GM21390 (cell line): ENCODE measurements at regions not wholly inside any gene's neighbourhood (a gene's known extent, or its start where the extent isn't known, plus 50 kb on each side); places are given as distances from the start of the nearest gene placed in this dataset.
"Not testable (repeated sequence)": the region's sequence is repeated elsewhere in the genome, so short reads cannot be mapped to it uniquely, and the experiment has no call there.

Experiments
- ATAC-seq: cut with Tn5 transposase; IDR thresholded peaks from one replicate; pipeline ENCODE4 v1.9.1; 2021; ENCODE audit not compliant: unreplicated experiment

DNA sequence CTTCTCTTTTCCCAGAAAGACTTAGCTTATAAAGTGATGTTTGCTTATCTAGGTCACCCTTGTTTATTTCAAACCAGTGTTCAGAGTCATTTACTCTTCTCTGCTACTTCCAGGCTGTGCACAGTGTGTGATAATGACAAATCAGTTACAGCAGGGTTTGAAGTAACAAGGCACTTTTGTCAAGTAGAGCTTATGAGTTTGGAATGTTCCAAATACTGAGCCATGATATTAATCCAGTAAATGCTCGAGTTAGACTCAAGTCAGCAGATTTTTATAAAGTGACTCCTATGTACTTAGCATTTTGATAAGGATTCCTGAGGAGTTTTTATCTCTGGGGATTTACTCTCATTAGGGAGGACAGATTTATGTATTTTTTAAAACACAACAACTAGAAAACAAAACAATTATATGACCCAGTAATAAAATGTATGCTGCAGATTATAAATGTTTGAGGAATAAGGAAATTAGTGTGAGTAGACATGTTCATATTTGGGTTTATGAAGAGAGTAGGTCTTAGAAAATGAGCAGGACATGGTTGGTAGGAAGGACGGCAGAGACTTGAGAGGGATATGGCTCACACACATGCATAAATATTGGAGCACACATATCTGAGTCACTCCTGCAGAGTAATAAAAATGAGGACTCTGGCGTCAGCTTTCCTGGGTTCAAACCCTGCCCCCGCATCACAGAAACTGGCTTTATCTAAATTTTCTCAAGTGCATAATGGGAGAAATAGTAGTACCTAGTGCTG lies 271.2 kb downstream of the FBXO8 start:
- ATAC-seq = no peak

- no peak for ATAC-seq
These were observed 272.9 kb downstream of the FBXO8 start for GRCh38 chr4:174010547-174010946.

DNA sequence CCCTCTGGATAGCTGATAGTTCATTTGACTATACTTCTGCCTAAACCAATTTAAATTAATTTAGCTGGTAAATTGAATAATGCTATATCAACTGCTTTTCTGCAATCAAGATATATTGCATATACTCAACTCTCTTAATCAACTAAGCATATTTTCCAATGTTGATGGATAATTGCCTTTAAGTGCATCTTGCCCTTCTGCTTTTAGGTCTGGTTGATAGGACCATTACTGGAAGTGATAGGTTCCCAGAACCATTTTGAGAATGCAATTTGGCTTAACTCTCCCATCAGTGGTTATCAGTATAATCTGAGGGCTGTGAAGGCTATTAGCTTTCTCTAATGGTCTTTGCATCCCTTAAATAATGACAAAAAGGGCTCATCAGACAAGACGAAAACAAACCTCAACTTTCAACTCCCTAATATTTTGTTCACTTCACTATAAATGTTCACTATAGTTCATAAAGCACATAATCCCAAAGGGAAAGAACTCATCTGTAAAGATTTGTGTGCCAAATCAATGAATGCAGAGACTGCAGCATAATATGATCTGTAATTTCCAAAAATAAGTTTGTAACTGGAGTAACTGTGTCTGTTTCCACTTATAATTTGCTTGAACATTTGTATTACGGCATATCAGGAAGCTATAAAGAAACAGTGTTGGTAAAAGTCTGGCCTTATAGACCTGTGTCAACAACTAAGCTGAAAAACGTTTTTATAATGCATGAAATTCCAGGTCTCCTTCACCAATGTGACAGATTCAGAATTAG lies 273.6 kb downstream of the FBXO8 start:
- ATAC-seq = no peak

DNA sequence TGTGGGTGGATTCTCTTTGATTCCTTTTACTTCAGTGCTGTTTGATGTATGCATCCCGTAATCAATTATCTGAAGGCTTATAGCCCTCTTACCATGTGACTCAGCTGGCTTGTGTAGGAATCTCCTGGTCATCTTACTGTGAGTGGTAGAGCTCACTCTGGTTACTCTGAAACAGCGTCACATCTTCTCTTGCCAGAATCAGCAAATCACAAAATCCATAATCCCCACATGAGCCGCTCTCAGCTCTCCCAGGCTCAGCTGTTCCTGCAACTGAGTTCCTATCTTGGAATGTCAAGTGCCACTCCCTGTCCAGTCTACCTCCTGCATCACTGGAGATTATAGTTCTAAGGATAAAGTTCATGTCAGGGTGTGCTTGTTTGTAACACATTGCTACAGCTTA lies 278.0 kb downstream of the FBXO8 start:
- no peak for ATAC-seq

DNA sequence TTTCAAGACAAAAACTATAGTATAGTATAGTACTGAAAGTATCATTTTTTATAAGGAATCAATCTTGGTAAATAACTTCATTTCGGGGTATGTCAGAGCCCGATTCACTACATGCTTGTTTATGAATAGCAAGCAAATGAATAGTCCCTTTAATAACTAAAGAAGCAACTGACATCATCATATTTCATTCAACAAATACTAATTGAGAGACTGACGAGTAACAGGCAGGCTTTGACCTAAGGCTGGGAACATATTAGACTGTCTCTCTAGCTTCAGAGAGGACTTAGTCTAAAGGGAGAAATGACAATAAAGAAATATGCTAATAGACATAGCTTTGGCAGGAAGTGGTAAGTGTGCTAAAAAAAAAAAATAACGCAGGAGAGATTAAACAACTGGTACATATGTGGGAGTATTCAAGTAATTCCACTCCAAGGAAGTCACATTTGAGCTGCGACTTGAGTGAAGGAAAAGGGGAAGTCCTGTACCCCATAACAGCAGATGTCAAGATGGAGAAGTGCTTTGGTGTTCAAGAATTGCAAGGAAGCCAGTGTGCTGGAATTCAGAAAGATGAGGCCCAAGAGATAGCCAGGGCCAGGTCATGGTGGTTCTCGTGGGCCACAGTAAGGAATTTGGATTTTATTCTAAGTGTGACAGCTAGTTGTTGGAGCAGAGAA lies 284.9 kb downstream of the FBXO8 start:
- ATAC-seq = no peak

DNA sequence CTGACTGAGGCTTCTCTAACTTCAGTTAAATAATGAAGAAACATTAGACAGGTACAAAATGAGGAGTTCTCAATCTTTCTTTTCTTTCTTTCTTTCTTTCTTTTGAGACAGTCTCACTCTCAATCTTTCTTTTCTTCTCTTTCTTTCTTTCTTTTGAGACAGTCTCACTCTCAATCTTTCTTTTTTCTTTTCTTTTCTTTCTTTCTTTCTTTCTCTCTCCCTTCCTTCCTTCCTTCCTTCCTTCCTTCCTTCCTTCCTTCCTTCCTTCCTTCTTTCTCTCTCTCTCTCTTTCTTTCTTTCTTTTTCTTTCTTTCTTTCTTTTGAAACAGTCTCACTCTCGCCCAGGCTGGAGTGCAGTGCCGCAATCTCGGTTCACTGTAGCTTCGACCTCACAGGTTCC lies 287.7 kb downstream of the FBXO8 start:
- not testable (repeated sequence) for ATAC-seq

DNA sequence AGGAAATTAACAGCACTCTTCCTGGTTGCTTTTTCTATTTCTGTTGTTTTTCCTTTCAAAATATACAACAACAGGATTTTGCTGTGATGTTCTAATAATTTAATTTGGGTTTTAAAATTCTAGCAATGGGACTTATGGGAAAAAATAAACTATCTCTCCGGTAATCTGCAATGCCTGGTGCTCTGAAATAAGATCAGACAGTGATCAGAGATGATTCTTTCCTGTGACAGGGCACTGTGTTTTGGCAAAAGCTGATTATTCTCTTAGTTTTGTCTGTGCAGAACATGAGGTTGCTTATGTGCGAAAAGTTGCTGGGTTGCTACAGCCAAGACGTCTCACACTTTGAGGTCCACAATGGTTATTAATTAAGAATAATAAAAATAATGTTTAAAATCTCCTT lies 291.7 kb downstream of the FBXO8 start:
- no peak for ATAC-seq

- ATAC-seq = no peak
These were observed 292.2 kb downstream of the FBXO8 start for GRCh38 chr4:173991316-173991715.

DNA sequence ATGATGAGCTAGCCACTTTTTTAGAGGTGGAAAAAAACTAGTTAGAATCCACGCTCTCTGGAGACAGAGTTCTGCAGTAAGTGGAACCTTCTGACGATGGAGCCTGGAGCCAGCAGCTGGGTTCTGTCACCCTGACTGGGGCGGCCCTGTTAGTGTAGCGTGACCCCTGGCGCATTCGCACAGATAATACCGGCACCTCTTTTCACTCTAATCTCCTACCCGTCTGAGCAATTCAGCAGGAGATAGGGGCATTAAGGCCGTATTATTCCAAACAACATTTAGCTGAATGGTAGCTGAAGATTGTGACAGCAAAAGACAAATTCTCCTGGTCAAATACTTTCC lies 292.6 kb downstream of the FBXO8 start:
- no peak for ATAC-seq

DNA sequence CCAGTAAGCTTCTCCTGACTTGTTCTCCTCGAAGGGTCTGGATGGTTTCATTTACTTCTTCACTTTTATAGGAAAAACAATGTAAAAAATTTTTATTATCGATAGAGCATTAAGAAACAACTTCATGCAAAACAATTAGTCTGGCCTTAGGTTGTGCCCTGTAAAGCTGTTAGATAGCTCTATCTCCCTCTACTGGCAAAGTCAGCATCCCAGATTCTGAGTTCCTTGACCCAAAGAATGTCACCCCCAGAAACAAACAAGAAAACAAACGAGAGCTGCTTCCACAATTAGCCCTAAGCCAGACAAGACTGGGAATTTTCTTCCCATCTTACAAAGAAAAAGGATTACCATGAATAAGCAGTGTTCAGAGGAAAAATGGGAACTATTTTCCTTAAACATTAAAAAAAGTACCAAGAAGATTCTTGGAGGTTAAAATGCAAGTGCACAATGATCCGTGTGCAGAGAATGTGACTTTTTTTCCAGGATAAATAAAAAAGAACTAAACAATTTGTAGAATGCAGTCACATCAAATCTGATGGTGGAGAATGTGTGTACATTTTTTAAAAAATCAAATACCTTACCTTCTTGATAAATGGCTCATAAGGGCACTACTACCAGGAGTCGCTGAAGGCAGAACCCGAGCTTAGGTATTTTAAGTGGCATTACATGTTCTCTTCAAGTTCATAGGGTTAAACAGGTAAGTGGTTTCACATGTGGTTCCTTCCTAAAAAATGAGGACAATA lies 293.2 kb downstream of the FBXO8 start:
- no peak for ATAC-seq

- ATAC-seq = not testable (repeated sequence)
These were observed 319.9 kb downstream of the FBXO8 start for GRCh38 chr4:173963523-173963922.

- no peak for ATAC-seq
These were observed 323.1 kb downstream of the FBXO8 start for GRCh38 chr4:173960398-173960797.

GRCh38 chr4:173958445-173958844 lies 325.0 kb downstream of the FBXO8 start:
- no peak for ATAC-seq

- no peak for ATAC-seq
These were observed 339.9 kb downstream of the FBXO8 start for GRCh38 chr4:173943547-173943946.

GRCh38 chr4:173940146-173940545 lies 343.3 kb downstream of the FBXO8 start:
- no peak for ATAC-seq

GRCh38 chr4:173937631-173938270 lies 345.7 kb downstream of the FBXO8 start:
- no peak for ATAC-seq

DNA sequence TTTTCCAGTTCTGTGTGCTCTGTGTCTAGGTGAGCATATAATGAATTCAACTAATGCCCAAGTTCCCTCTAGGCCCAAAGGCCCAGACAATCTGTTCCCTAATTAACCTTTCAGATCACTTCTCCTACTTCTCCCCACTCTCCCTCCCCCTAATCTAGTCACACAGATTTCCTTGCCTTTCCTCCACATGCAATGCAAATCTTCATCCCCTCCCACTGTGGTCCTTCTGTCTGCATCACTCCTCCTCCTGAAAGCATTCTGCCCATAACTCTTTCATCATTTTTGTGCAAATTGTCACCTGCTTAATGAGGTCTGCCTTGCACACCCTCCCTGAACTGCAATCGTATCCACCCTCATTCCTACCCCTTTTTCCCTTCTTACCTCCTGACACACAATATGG lies 346.6 kb downstream of the FBXO8 start:
- no peak for ATAC-seq

GRCh38 chr4:173935622-173936405 lies 347.7 kb downstream of the FBXO8 start:
- no peak for ATAC-seq

DNA sequence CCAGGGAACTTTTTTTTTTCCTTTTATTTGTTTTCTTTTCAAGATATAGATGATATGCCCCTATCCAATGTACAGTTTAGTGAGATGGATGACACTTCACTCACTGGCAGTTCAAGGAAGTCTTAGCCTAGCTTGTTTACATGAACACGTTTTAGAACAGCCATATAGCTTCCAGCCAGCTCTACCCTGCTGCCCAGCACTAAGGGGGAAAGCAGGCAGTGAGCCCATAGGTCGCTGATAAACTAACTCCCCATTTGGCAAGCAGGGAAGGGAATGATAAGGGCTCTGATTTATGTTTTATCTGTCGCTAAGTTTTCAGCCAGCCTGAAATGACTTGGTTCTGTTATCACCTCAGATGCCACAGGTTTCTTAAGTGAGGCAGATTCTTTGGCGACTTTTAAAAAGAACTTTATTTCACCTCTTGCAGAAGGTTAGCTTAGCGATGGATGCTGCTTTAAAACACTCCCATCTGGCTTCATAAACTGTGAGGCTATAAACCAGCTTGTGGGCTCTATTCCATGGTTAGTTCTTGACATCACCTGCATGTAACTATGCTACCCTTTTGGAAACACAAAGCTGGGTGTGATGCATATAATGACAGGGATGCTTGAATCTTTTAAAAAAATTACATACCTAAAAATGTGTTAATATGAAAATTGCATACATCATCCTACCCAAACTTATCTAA lies 348.4 kb downstream of the FBXO8 start:
- no peak for ATAC-seq

- ATAC-seq = no peak
These were observed 349.3 kb downstream of the FBXO8 start for GRCh38 chr4:173934201-173934600.
